KMS-11 (cell line): ENCODE measurements at regions not wholly inside any gene's neighbourhood (a gene's known extent, or its start where the extent isn't known, plus 50 kb on each side); places are given as distances from the start of the nearest gene placed in this dataset.

Experiments
- H2AFZ ChIP-seq: fragments of 200-600 bp; sonication (generic); 2 replicates; pipeline ENCODE4 v1.6.1; 2016; ENCODE audit warnings: antibody characterized with exemption, mixed run types, low read depth
- H3K27ac ChIP-seq: fragments of 200-600 bp; sonication (generic); 2 replicates; pipeline ENCODE4 v1.6.1; 2016; ENCODE audit warnings: mild to moderate bottlenecking, mixed run types
- H3K27me3 ChIP-seq: fragments of 200-600 bp; sonication (generic); 2 replicates; pipeline ENCODE4 v1.6.1; 2017; ENCODE audit warnings: mild to moderate bottlenecking, low read depth, mixed run types, moderate library complexity; ENCODE audit not compliant: insufficient read depth
- H3K36me3 ChIP-seq: fragments of 200-600 bp; sonication (generic); 2 replicates; pipeline ENCODE4 v1.6.1; 2017; ENCODE audit warnings: mild to moderate bottlenecking, mixed run types; ENCODE audit not compliant: insufficient read depth
- H3K4me1 ChIP-seq: fragments of 200-600 bp; sonication (generic); 2 replicates; pipeline ENCODE4 v1.6.1; 2016; ENCODE audit warnings: mild to moderate bottlenecking, low read depth, mixed run types; ENCODE audit not compliant: poor library complexity, severe bottlenecking
- H3K4me2 ChIP-seq: fragments of 200-600 bp; sonication (generic); 2 replicates; pipeline ENCODE4 v1.7.0; 2016; ENCODE audit warnings: mild to moderate bottlenecking, mixed run types
- H3K4me3 ChIP-seq: fragments of 200-600 bp; sonication (generic); IDR thresholded peaks from 2 replicates; pipeline ENCODE4 v1.6.1; 2017; ENCODE audit warnings: low read depth, low read length, mixed read lengths; ENCODE audit not compliant: insufficient read depth
- H3K79me2 ChIP-seq: fragments of 200-600 bp; sonication (generic); 2 replicates; pipeline ENCODE4 v1.6.1; 2016; ENCODE audit warnings: low read depth, mixed run types; ENCODE audit not compliant: insufficient read depth
- H3K9ac ChIP-seq: fragments of 200-600 bp; sonication (generic); 2 replicates; pipeline ENCODE4 v1.6.1; 2016; ENCODE audit warnings: mild to moderate bottlenecking, mixed run types
- H4K20me1 ChIP-seq: fragments of 200-600 bp; sonication (generic); 2 replicates; pipeline ENCODE4 v1.6.1; 2016; ENCODE audit warnings: mild to moderate bottlenecking, mixed run types; ENCODE audit not compliant: insufficient read depth
- TF ChIP-seq, protein P1 (sequence below): fragments of 200-600 bp; sonication (generic); conservative IDR thresholded peaks from 2 replicates; pipeline ENCODE4 v1.6.1; 2017; ENCODE audit warnings: low read depth, mild to moderate bottlenecking, antibody characterized with exemption, low read length, moderate library complexity, mixed read lengths

DNA sequence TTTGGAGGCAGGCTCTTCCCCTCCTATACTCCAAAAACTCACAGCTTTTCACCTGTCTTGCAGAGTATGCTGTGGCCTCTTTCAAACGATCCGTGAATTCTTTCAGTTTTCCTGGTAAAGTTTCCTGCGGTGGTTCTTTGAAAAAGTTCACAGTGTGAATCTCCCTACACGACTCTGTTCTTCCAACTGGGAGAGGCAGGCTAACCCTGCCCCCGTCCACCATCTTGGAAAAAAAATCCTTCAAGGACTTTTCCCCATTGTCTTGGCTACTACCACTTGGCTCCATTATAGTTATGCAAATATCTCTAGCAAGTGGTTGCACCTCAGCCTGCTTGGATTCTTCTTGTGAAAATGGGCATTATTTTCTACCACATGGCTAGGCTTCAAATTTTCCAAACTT lies 382.6 kb downstream of the AGTPBP1 start:
- no peak overlapping the region for H3K4me3 ChIP-seq

DNA sequence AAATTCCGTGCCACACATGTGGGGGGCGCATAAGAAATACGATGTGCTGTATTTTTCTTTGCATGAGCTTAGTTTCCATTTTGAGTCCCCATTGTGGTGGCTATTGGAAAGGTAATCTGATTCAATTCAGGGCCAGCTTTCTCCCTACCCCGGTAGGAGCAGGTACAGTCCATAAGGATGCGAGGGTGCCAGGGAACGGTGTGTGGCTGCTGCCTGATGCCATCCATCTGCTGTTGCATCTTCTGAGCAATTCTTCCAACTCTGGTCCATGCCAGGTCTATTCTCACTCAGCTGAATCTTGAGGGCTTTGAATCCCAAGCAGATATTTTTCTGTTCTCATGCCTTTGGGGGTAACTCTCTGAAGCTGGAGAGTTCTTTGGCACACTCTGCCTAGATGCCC lies 392.7 kb downstream of the AGTPBP1 start:
- TF ChIP-seq, protein P1, sequence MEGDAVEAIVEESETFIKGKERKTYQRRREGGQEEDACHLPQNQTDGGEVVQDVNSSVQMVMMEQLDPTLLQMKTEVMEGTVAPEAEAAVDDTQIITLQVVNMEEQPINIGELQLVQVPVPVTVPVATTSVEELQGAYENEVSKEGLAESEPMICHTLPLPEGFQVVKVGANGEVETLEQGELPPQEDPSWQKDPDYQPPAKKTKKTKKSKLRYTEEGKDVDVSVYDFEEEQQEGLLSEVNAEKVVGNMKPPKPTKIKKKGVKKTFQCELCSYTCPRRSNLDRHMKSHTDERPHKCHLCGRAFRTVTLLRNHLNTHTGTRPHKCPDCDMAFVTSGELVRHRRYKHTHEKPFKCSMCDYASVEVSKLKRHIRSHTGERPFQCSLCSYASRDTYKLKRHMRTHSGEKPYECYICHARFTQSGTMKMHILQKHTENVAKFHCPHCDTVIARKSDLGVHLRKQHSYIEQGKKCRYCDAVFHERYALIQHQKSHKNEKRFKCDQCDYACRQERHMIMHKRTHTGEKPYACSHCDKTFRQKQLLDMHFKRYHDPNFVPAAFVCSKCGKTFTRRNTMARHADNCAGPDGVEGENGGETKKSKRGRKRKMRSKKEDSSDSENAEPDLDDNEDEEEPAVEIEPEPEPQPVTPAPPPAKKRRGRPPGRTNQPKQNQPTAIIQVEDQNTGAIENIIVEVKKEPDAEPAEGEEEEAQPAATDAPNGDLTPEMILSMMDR = no peak
- H3K9ac ChIP-seq = no peak overlapping the region
- H3K36me3 ChIP-seq = no peaks in the 10 kb centered on the region
- H3K79me2 ChIP-seq = no peaks in the 10 kb centered on the region
- no peak overlapping the region for H3K4me3 ChIP-seq
- H2AFZ ChIP-seq = no peak overlapping the region
- H3K27ac ChIP-seq = no peak overlapping the region
- H3K4me2 ChIP-seq = no peak overlapping the region
- H4K20me1 ChIP-seq = no peaks in the 10 kb centered on the region
- no peaks in the 10 kb centered on the region for H3K27me3 ChIP-seq
- H3K4me1 ChIP-seq = no peaks in the 10 kb centered on the region

More for the DNA sequence above, 382.6 kb downstream of the AGTPBP1 start:
- Histone ChIP-seq H3K27me3 (no peaks in the 10 kb centered on the region), H3K36me3 (no peaks in the 10 kb centered on the region), H4K20me1 (no peaks in the 10 kb centered on the region), H3K4me1 (no peaks in the 10 kb centered on the region), H2AFZ (no peak overlapping the region), H3K27ac (no peak overlapping the region), H3K9ac (no peak overlapping the region), H3K4me2 (no peak overlapping the region), H3K79me2 (no peaks in the 10 kb centered on the region)
- TF ChIP-seq, protein P1 = no peak

- no peaks in the 10 kb centered on the region for H3K79me2 ChIP-seq
- H3K4me1 ChIP-seq = no peaks in the 10 kb centered on the region
- H3K9ac ChIP-seq = no peak overlapping the region
- no peaks in the 10 kb centered on the region for H4K20me1 ChIP-seq
- no peak overlapping the region for H3K4me3 ChIP-seq
- no peak overlapping the region for H3K4me2 ChIP-seq
- H3K27me3 ChIP-seq = no peaks in the 10 kb centered on the region
- H2AFZ ChIP-seq = no peak overlapping the region
- TF ChIP-seq, protein P1 = no peak
- H3K27ac ChIP-seq = no peak overlapping the region
- no peaks in the 10 kb centered on the region for H3K36me3 ChIP-seq
Measured at GRCh38 chr9:85347541-85347940, 394.2 kb downstream of the AGTPBP1 start.

DNA sequence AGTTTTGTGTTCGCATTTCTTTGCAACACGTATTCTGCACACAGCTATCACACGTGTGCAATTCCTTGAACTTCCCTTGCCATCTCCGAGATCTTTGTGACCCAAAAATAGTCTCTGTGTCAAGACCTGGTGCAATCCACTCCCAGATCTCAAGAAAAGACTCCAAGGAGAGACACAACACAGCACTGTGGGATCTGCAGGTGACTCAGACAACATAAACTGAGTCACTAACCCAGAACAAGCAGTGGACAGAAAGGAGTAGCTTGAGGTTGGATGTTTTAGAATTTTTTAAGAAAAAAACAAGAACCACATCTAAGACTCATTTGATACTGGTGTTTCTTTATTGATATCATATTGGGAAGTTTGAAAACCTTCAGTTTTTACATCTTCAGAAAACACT lies 396.9 kb downstream of the AGTPBP1 start:
- Histone ChIP-seq H3K36me3 (no peaks in the 10 kb centered on the region), H3K27me3 (no peaks in the 10 kb centered on the region), H3K79me2 (no peaks in the 10 kb centered on the region), H3K27ac (no peak overlapping the region), H4K20me1 (no peaks in the 10 kb centered on the region), H2AFZ (no peak overlapping the region), H3K4me3 (no peak overlapping the region), H3K4me1 (no peaks in the 10 kb centered on the region), H3K4me2 (no peak overlapping the region), H3K9ac (no peak overlapping the region)
- TF ChIP-seq, protein P1 = no peak

GRCh38 chr9:85339338-85339737 lies 402.4 kb downstream of the AGTPBP1 start:
- H3K36me3 ChIP-seq = no peaks in the 10 kb centered on the region

More at GRCh38 chr9:85339338-85339737, 402.4 kb downstream of the AGTPBP1 start:
- H2AFZ ChIP-seq = no peak overlapping the region
- H3K79me2 ChIP-seq = no peaks in the 10 kb centered on the region
- no peak overlapping the region for H3K4me2 ChIP-seq
- TF ChIP-seq, protein P1 = no peak
- H4K20me1 ChIP-seq = no peaks in the 10 kb centered on the region
- H3K27ac ChIP-seq = no peak overlapping the region
- no peak overlapping the region for H3K9ac ChIP-seq
- no peak overlapping the region for H3K4me3 ChIP-seq
- H3K4me1 ChIP-seq = no peaks in the 10 kb centered on the region
- H3K27me3 ChIP-seq = no peaks in the 10 kb centered on the region
